Gastroesophageal sphincter (tissue), 4 donors: ENCODE measurements at regions not wholly inside any gene's neighbourhood (a gene's known extent, or its start where the extent isn't known, plus 50 kb on each side); places are given as distances from the start of the nearest gene placed in this dataset.
"Not testable (repeated sequence)": the region's sequence is repeated elsewhere in the genome, so short reads cannot be mapped to it uniquely, and the experiment has no call there.

Source experiments
- ATAC-seq: fragments of 150-250 bp; one replicate; pipeline ENCODE4 v1.9.1; 2016; ENCODE audit warnings: mild to moderate bottlenecking, moderate library complexity
- H3K27ac ChIP-seq, 4 donors: fragments of 200-600 bp; sonication (generic) in 3 of 4; 1 replicate in 3 of 4; 2 replicates in 1 of 4; pipeline ENCODE4 v1.5.1; 2016 to 2019
- H3K27me3 ChIP-seq: fragments of 200-600 bp; sonication (generic); one replicate; pipeline ENCODE4 v1.5.1; 2019
- H3K36me3 ChIP-seq, 2 donors: fragments of 200-600 bp; sonication (generic); one replicate each; pipeline ENCODE4 v1.5.1; 2019; ENCODE audit warnings: control low read depth in 1 of 2
- H3K4me1 ChIP-seq, 3 donors: fragments of 200-600 bp; sonication (generic); 1 replicate in 2 of 3; 2 replicates in 1 of 3; pipeline ENCODE4 v1.5.1; 2016 to 2019; ENCODE audit warnings: control low read depth in 2 of 3
- H3K4me3 ChIP-seq, 2 donors: fragments of 200-600 bp; sonication (generic); one replicate each; pipeline ENCODE4 v1.5.1; 2019; ENCODE audit warnings: mild to moderate bottlenecking in 1 of 2, moderate library complexity in 1 of 2
- H3K9me3 ChIP-seq, 3 donors: fragments of 200-600 bp; sonication (generic); one replicate each; pipeline ENCODE4 v1.5.1; 2017 to 2019; ENCODE audit warnings: control low read depth in 2 of 3
- CTCF ChIP-seq, 4 experiments: fragments of 200-600 bp in 2 of 4; fragments of 450-650 bp in 2 of 4; sonication (generic) in 1 of 4; IDR thresholded peaks; one replicate each; pipeline ENCODE4 v1.5.1; 2017 to 2019; ENCODE audit warnings: antibody characterized with exemption in 4 of 4, mild to moderate bottlenecking in 2 of 4, moderate library complexity in 2 of 4
- EP300 ChIP-seq: sonication (generic); formaldehyde crosslinking; IDR thresholded peaks from one replicate; pipeline ENCODE4 v1.6.1; 2017; ENCODE audit warnings: antibody characterized with exemption, mild to moderate bottlenecking
- POLR2A ChIP-seq, 2 donors: fragments of 450-650 bp; IDR thresholded peaks; one replicate each; pipeline ENCODE4 v1.6.1; 2017; ENCODE audit warnings: antibody characterized with exemption in 2 of 2, mild to moderate bottlenecking in 2 of 2, moderate library complexity in 1 of 2
- POLR2AphosphoS5 ChIP-seq: sonication (generic); formaldehyde crosslinking; IDR thresholded peaks from one replicate; pipeline ENCODE4 v1.6.1; 2017; ENCODE audit warnings: antibody characterized with exemption
- WGBS, 2 donors: methylation state at CpG; one replicate each; pipeline ENCODE4 v1.1.5; 2018; ENCODE audit warnings: low coverage in 1 of 2; 5-methylcytosine and 5-hydroxymethylcytosine counted together

- Histone ChIP-seq H3K27me3 (no peaks in the 10 kb centered on the region), H3K4me1 (no peaks in the 10 kb centered on the region), H3K9me3 (peaks cover 0 to 3% (median 0%) of the 10 kb centered on the region in 3 donors), H3K27ac (no peak overlapping the region), H3K36me3 (no peaks in the 10 kb centered on the region), H3K4me3 (no peak overlapping the region)
- no peak for ATAC-seq
- 20 to 27% methylated on average over 1 of the region's 1 CpG for WGBS, 2 donors
- TF ChIP-seq POLR2A (IDR thresholded peaks at IDR 0.05) (no peak), EP300 (no peak), CTCF (IDR thresholded peaks at IDR 0.05) (no peak)
These were observed 233.8 kb upstream of the TBX18 start for GRCh38 chr6:84998223-84998622.

- WGBS, 2 donors, result 35 to 75% methylated on average over 1 of the region's 1 CpG
- not testable (repeated sequence) for H3K27ac ChIP-seq, H3K27me3 ChIP-seq, H3K4me1 ChIP-seq, ATAC-seq, H3K36me3 ChIP-seq, H3K4me3 ChIP-seq
- H3K9me3 ChIP-seq, result peaks cover 0 to 20% (median 0%) of the 10 kb centered on the region in 3 donors
These were observed 224.4 kb upstream of the TBX18 start for GRCh38 chr6:84988766-84989165.

GRCh38 chr6:84985490-84985889 lies 221.1 kb upstream of the TBX18 start:
- not testable (repeated sequence) for ATAC-seq, H3K27me3 ChIP-seq
- WGBS, 2 donors, result 69 to 86% methylated on average over 3 of the region's 3 CpGs

GRCh38 chr6:84979541-84979940 lies 215.1 kb upstream of the TBX18 start:
- Histone ChIP-seq H3K4me3 (no peak overlapping the region), H3K36me3 (no peaks in the 10 kb centered on the region), H3K9me3 (no peaks in the 10 kb centered on the region), H3K4me1 (no peaks in the 10 kb centered on the region), H3K27ac (no peak overlapping the region), H3K27me3 (no peaks in the 10 kb centered on the region)
- 33 to 67% methylated on average over 1 of the region's 1 CpG for WGBS, 2 donors
- ATAC-seq, result no peak
- TF ChIP-seq CTCF (IDR thresholded peaks at IDR 0.05) (no peak), POLR2AphosphoS5 (no peak), POLR2A (IDR thresholded peaks at IDR 0.05) (no peak), EP300 (no peak)

More at GRCh38 chr6:84985490-84985889, 221.1 kb upstream of the TBX18 start:
- not testable (repeated sequence) for H3K4me3 ChIP-seq, H3K9me3 ChIP-seq, H3K4me1 ChIP-seq, H3K36me3 ChIP-seq, H3K27ac ChIP-seq

- no peak overlapping the region for H3K4me3 ChIP-seq
- no peaks in the 10 kb centered on the region for H3K9me3 ChIP-seq
- ATAC-seq, result no peak
- WGBS, 2 donors, result 77 to 82% methylated on average over 1 of the region's 1 CpG
- H3K4me1 ChIP-seq, result no peaks in the 10 kb centered on the region
- no peaks in the 10 kb centered on the region for H3K36me3 ChIP-seq
- H3K27me3 ChIP-seq, result no peaks in the 10 kb centered on the region
- no peak overlapping the region for H3K27ac ChIP-seq
- TF ChIP-seq POLR2A (IDR thresholded peaks at IDR 0.05), result no peak
These were observed 212.9 kb upstream of the TBX18 start for GRCh38 chr6:84977363-84977705.

- H3K27me3 ChIP-seq, result no peaks in the 10 kb centered on the region
- no peaks in the 10 kb centered on the region for H3K4me1 ChIP-seq
- no peaks in the 10 kb centered on the region for H3K36me3 ChIP-seq
- TF ChIP-seq POLR2AphosphoS5, result no peak
- WGBS, 2 donors, result 35 to 61% methylated on average over 2 to 3 of the region's 4 CpGs
- H3K4me3 ChIP-seq, result no peak overlapping the region
- H3K27ac ChIP-seq, result no peak overlapping the region
- ATAC-seq, result no peak
- H3K9me3 ChIP-seq, result no peaks in the 10 kb centered on the region
These were observed 212.3 kb upstream of the TBX18 start for GRCh38 chr6:84976526-84977362.

GRCh38 chr6:84975316-84975715 lies 210.9 kb upstream of the TBX18 start:
- no peaks in the 10 kb centered on the region for H3K9me3 ChIP-seq
- no peak for TF ChIP-seq EP300
- no peak for TF ChIP-seq POLR2AphosphoS5
- no peak for TF ChIP-seq CTCF (IDR thresholded peaks at IDR 0.05)
- TF ChIP-seq POLR2A (IDR thresholded peaks at IDR 0.05), result no peak
- H3K4me1 ChIP-seq, result no peaks in the 10 kb centered on the region
- ATAC-seq, result no peak
- no peak overlapping the region for H3K4me3 ChIP-seq
- no peak overlapping the region for H3K27ac ChIP-seq
- H3K27me3 ChIP-seq, result no peaks in the 10 kb centered on the region
- 59 to 100% methylated on average over 1 of the region's 1 CpG for WGBS, 2 donors
- H3K36me3 ChIP-seq, result no peaks in the 10 kb centered on the region
